Neural crest cell (in vitro differentiated cells): ENCODE measurements at regions not wholly inside any gene's neighbourhood (a gene's known extent, or its start where the extent isn't known, plus 50 kb on each side); places are given as distances from the start of the nearest gene placed in this dataset.

Experiments used
- DNase-seq: peaks from one replicate; pipeline ENCODE4 v3.0.0; 2021; ENCODE audit warnings: low read depth, mixed read lengths, low spot score
- H3K27ac Mint-ChIP-seq: one replicate; pipeline ENCODE4 v1.8.0; 2021; ENCODE audit warnings: mild to moderate bottlenecking, mixed read lengths; ENCODE audit not compliant: unreplicated experiment
- H3K27me3 Mint-ChIP-seq: 2 replicates; pipeline ENCODE4 v1.8.0; 2021; ENCODE audit warnings: low read depth, mild to moderate bottlenecking, mixed read lengths
- H3K36me3 Mint-ChIP-seq: 2 replicates; pipeline ENCODE4 v1.8.0; 2021; ENCODE audit warnings: low read depth, mild to moderate bottlenecking, mixed read lengths
- H3K4me1 Mint-ChIP-seq: 2 replicates; pipeline ENCODE4 v1.8.0; 2021; ENCODE audit warnings: mixed read lengths
- H3K4me3 Mint-ChIP-seq: one replicate; pipeline ENCODE4 v1.8.0; 2021; ENCODE audit warnings: mild to moderate bottlenecking, mixed read lengths
- H3K9me3 Mint-ChIP-seq: 2 replicates; pipeline ENCODE4 v1.8.0; 2021; ENCODE audit warnings: mixed read lengths
- CTCF ChIP-seq: fragments of 200-600 bp; sonication (generic); conservative IDR thresholded peaks from 2 replicates; pipeline ENCODE4 v1.5.0; 2021; ENCODE audit warnings: antibody characterized with exemption, mild to moderate bottlenecking

- H3K9me3 Mint-ChIP-seq: no peaks in the 10 kb centered on the region
- DNase-seq: no peak
- H3K27me3 Mint-ChIP-seq: no peaks in the 10 kb centered on the region
- no peak for TF ChIP-seq CTCF
- no peaks in the 10 kb centered on the region for H3K36me3 Mint-ChIP-seq
- H3K27ac Mint-ChIP-seq: no peak overlapping the region
- H3K4me3 Mint-ChIP-seq: no peak overlapping the region
- no peaks in the 10 kb centered on the region for H3K4me1 Mint-ChIP-seq
Measured at GRCh38 chr1:57659804-57660203, 235.9 kb upstream of the DAB1 start.

GRCh38 chr1:57655161-57655560 lies 231.3 kb upstream of the DAB1 start:
- Mint-ChIP-seq H3K36me3 (no peaks in the 10 kb centered on the region), H3K4me3 (no peak overlapping the region), H3K27ac (no peak overlapping the region), H3K27me3 (no peaks in the 10 kb centered on the region), H3K9me3 (no peaks in the 10 kb centered on the region), H3K4me1 (no peaks in the 10 kb centered on the region)
- DNase-seq: no peak
- TF ChIP-seq CTCF: no peak

GRCh38 chr1:57644667-57645066 lies 220.8 kb upstream of the DAB1 start:
- Mint-ChIP-seq H3K36me3 (no peaks in the 10 kb centered on the region), H3K9me3 (no peaks in the 10 kb centered on the region), H3K27ac (no peak overlapping the region), H3K4me1 (no peaks in the 10 kb centered on the region), H3K27me3 (no peaks in the 10 kb centered on the region), H3K4me3 (no peak overlapping the region)
- no peak for TF ChIP-seq CTCF
- DNase-seq: no peak

GRCh38 chr1:57638239-57638638 lies 214.4 kb upstream of the DAB1 start:
- H3K4me1 Mint-ChIP-seq: no peaks in the 10 kb centered on the region
- no peak for TF ChIP-seq CTCF
- H3K36me3 Mint-ChIP-seq: no peaks in the 10 kb centered on the region
- DNase-seq: no peak
- H3K27ac Mint-ChIP-seq: no peak overlapping the region
- no peak overlapping the region for H3K4me3 Mint-ChIP-seq
- peaks cover 2% of the 10 kb centered on the region for H3K27me3 Mint-ChIP-seq
- H3K9me3 Mint-ChIP-seq: peaks cover 3% of the 10 kb centered on the region

GRCh38 chr1:57637155-57637554 lies 213.3 kb upstream of the DAB1 start:
- Mint-ChIP-seq H3K4me3 (no peak overlapping the region), H3K36me3 (no peaks in the 10 kb centered on the region), H3K4me1 (no peaks in the 10 kb centered on the region), H3K27ac (no peak overlapping the region), H3K27me3 (peaks cover 2% of the 10 kb centered on the region), H3K9me3 (peaks cover 3% of the 10 kb centered on the region)
- no peak for DNase-seq
- no peak for TF ChIP-seq CTCF

GRCh38 chr1:57633881-57634280 lies 210.0 kb upstream of the DAB1 start:
- peaks cover 3% of the 10 kb centered on the region for H3K9me3 Mint-ChIP-seq
- no peak overlapping the region for H3K4me3 Mint-ChIP-seq
- no peak for TF ChIP-seq CTCF
- no peak for DNase-seq
- H3K27me3 Mint-ChIP-seq: peaks cover 2% of the 10 kb centered on the region
- no peaks in the 10 kb centered on the region for H3K4me1 Mint-ChIP-seq
- no peaks in the 10 kb centered on the region for H3K36me3 Mint-ChIP-seq
- H3K27ac Mint-ChIP-seq: no peak overlapping the region
